ENCODE measurements at regions not wholly inside any gene's neighbourhood (a gene's known extent, or its start where the extent isn't known, plus 50 kb on each side); places are given as distances from the start of the nearest gene placed in this dataset.

GRCh38 chr10:36424502-36424901 is 700.9 kb upstream of the ANKRD30A start:
- no TSS peak for BruUV-seq (replicated peaks)
- Histone ChIP-seq H3K9me3 (replicated peaks; ENCODE audit: control insufficient read depth, insufficient read depth, low read length) (no peaks in the 10 kb centered on the region), H3K4me2 (ENCODE audit: insufficient read depth, low read length) (no peak overlapping the region), H4K20me1 (replicated peaks; ENCODE audit: control insufficient read depth, extremely low read depth, insufficient read depth, low read length) (no peaks in the 10 kb centered on the region), H3K4me1 (ENCODE audit: control insufficient read depth, extremely low read depth, insufficient read depth, low read length) (no peaks in the 10 kb centered on the region), H3K27me3 (ENCODE audit: control insufficient read depth in 2 of 2, insufficient read depth in 2 of 2, low read length in 2 of 2) (no peaks in the 10 kb centered on the region), H2AFZ (ENCODE audit: low read depth, low read length) (no peak overlapping the region), H3K79me2 (ENCODE audit: control insufficient read depth, insufficient read depth, low read length) (no peaks in the 10 kb centered on the region), H3K36me3 (ENCODE audit: control insufficient read depth in 2 of 2, extremely low read depth in 1 of 2, insufficient read depth in 2 of 2, low read length in 2 of 2) (no peaks in the 10 kb centered on the region), H3K9ac (replicated peaks; ENCODE audit: extremely low read depth, insufficient read depth, low read length) (no peak overlapping the region), H3K4me3 (replicated peaks in 1 of 3; ENCODE audit: insufficient read depth in 1 of 3, low read depth in 1 of 3, low read length in 3 of 3) (no peak overlapping the region), H3K9me1 (replicated peaks; ENCODE audit: control insufficient read depth, extremely low read depth, insufficient read depth, low read length) (no peaks in the 10 kb centered on the region), H3K27ac (ENCODE audit: insufficient read depth, low read depth, low read length) (no peak overlapping the region)
- CTCF ChIA-PET, result interaction anchor here (1.0 kb wide), 1 partner anchor 28 kb away, joined by 3 read pairs; no protein-coding TSS in a partner anchor
- TF ChIP-seq JUN (IDR thresholded peaks at IDR 0.05; ENCODE audit: borderline replicate concordance, insufficient read depth, insufficient read length, low read depth) (no peak), CTCF (IDR thresholded peaks at IDR 0.05; ENCODE audit: extremely low read depth in 1 of 2, insufficient read depth in 1 of 2, low read depth in 1 of 2, low read length in 2 of 2) (no peak), MYC (IDR thresholded peaks at IDR 0.05; ENCODE audit: low read depth, low read length) (no peak), EZH2 (IDR thresholded peaks at IDR 0.05; ENCODE audit: borderline replicate concordance, low read depth, low read length, severe bottlenecking) (no peak), MAX (IDR thresholded peaks at IDR 0.05; ENCODE audit: insufficient read depth, insufficient read length) (no peak), POLR2A (IDR thresholded peaks at IDR 0.05; ENCODE audit: low read depth, low read length) (no peak), GATA2 (IDR thresholded peaks at IDR 0.05; ENCODE audit: insufficient read depth, insufficient read length, low read depth, low read length) (no peak), POLR2AphosphoS5 (IDR thresholded peaks at IDR 0.05; ENCODE audit: insufficient read depth, low read depth, low read length) (no peak), FOS (IDR thresholded peaks at IDR 0.05; ENCODE audit: borderline replicate concordance, insufficient read depth, low read length) (no peak)
- intact Hi-C loops (cut with micrococcal nuclease) (no loop called here), dilution Hi-C loops (cut with MboI; ENCODE audit: extremely low pct_ligation_motif_present, low sequenced_read_pairs) (no loop called here)
- FAIRE-seq (no peak), DNase-seq (ENCODE audit: low read depth, low spot score) (no peak)
- POLR2A ChIA-PET, result no interaction called here

Data from endothelial cell of umbilical vein (primary cell).